KMS-11 (cell line): ENCODE measurements at regions not wholly inside any gene's neighbourhood (a gene's known extent, or its start where the extent isn't known, plus 50 kb on each side); places are given as distances from the start of the nearest gene placed in this dataset.

Experiments used
- H2AFZ ChIP-seq: fragments of 200-600 bp; sonication (generic); 2 replicates; pipeline ENCODE4 v1.6.1; 2016; ENCODE audit warnings: antibody characterized with exemption, mixed run types, low read depth
- H3K27ac ChIP-seq: fragments of 200-600 bp; sonication (generic); 2 replicates; pipeline ENCODE4 v1.6.1; 2016; ENCODE audit warnings: mild to moderate bottlenecking, mixed run types
- H3K27me3 ChIP-seq: fragments of 200-600 bp; sonication (generic); 2 replicates; pipeline ENCODE4 v1.6.1; 2017; ENCODE audit warnings: mild to moderate bottlenecking, low read depth, mixed run types, moderate library complexity; ENCODE audit not compliant: insufficient read depth
- H3K36me3 ChIP-seq: fragments of 200-600 bp; sonication (generic); 2 replicates; pipeline ENCODE4 v1.6.1; 2017; ENCODE audit warnings: mild to moderate bottlenecking, mixed run types; ENCODE audit not compliant: insufficient read depth
- H3K4me1 ChIP-seq: fragments of 200-600 bp; sonication (generic); 2 replicates; pipeline ENCODE4 v1.6.1; 2016; ENCODE audit warnings: mild to moderate bottlenecking, low read depth, mixed run types; ENCODE audit not compliant: poor library complexity, severe bottlenecking
- H3K4me2 ChIP-seq: fragments of 200-600 bp; sonication (generic); 2 replicates; pipeline ENCODE4 v1.7.0; 2016; ENCODE audit warnings: mild to moderate bottlenecking, mixed run types
- H3K4me3 ChIP-seq: fragments of 200-600 bp; sonication (generic); IDR thresholded peaks from 2 replicates; pipeline ENCODE4 v1.6.1; 2017; ENCODE audit warnings: low read depth, low read length, mixed read lengths; ENCODE audit not compliant: insufficient read depth
- H3K79me2 ChIP-seq: fragments of 200-600 bp; sonication (generic); 2 replicates; pipeline ENCODE4 v1.6.1; 2016; ENCODE audit warnings: low read depth, mixed run types; ENCODE audit not compliant: insufficient read depth
- H3K9ac ChIP-seq: fragments of 200-600 bp; sonication (generic); 2 replicates; pipeline ENCODE4 v1.6.1; 2016; ENCODE audit warnings: mild to moderate bottlenecking, mixed run types
- H4K20me1 ChIP-seq: fragments of 200-600 bp; sonication (generic); 2 replicates; pipeline ENCODE4 v1.6.1; 2016; ENCODE audit warnings: mild to moderate bottlenecking, mixed run types; ENCODE audit not compliant: insufficient read depth
- CTCF ChIP-seq: fragments of 200-600 bp; sonication (generic); conservative IDR thresholded peaks from 2 replicates; pipeline ENCODE4 v1.6.1; 2017; ENCODE audit warnings: low read depth, mild to moderate bottlenecking, antibody characterized with exemption, low read length, moderate library complexity, mixed read lengths

- no peak overlapping the region for H3K27ac ChIP-seq
- H3K27me3 ChIP-seq: no peaks in the 10 kb centered on the region
- no peak overlapping the region for H3K4me2 ChIP-seq
- TF ChIP-seq CTCF: no peak
- H3K36me3 ChIP-seq: no peaks in the 10 kb centered on the region
- H3K4me1 ChIP-seq: no peaks in the 10 kb centered on the region
- H3K79me2 ChIP-seq: no peaks in the 10 kb centered on the region
- H3K9ac ChIP-seq: no peak overlapping the region
- no peak overlapping the region for H2AFZ ChIP-seq
- H3K4me3 ChIP-seq: no peak overlapping the region
- no peaks in the 10 kb centered on the region for H4K20me1 ChIP-seq
Observed at GRCh38 chr4:18390655-18391353, 369.2 kb upstream of the LCORL start.

DNA sequence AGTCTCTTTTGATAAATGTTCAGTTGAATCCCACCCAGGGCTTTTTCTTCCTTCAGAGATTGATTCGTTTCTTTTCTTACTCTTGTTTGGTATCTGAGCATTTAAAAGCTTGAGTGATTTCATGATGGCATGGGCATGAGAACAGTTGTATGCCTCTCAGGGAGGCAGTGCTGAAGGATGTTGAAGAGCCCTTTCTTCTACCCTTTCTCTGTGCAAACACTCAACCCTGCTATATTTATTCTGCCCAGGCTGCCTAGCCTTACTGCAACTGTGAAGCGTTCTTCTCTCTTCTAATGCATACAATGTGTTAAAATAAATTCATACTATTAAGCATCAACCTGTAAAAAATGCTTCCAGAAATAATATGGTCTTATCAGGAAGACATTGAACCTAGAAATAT lies 367.6 kb upstream of the LCORL start:
- Histone ChIP-seq H3K4me3 (no peak overlapping the region), H3K4me2 (no peak overlapping the region), H3K36me3 (no peaks in the 10 kb centered on the region), H3K27ac (no peak overlapping the region), H3K79me2 (no peaks in the 10 kb centered on the region), H2AFZ (no peak overlapping the region), H3K4me1 (no peaks in the 10 kb centered on the region), H3K27me3 (no peaks in the 10 kb centered on the region), H3K9ac (no peak overlapping the region), H4K20me1 (no peaks in the 10 kb centered on the region)
- TF ChIP-seq CTCF: no peak

GRCh38 chr4:18388039-18388438 lies 366.5 kb upstream of the LCORL start:
- Histone ChIP-seq H3K9ac (no peak overlapping the region), H3K4me1 (no peaks in the 10 kb centered on the region), H4K20me1 (no peaks in the 10 kb centered on the region), H3K79me2 (no peaks in the 10 kb centered on the region), H3K36me3 (no peaks in the 10 kb centered on the region), H3K27ac (no peak overlapping the region), H3K4me2 (no peak overlapping the region), H2AFZ (no peak overlapping the region), H3K4me3 (no peak overlapping the region), H3K27me3 (no peaks in the 10 kb centered on the region)
- no peak for TF ChIP-seq CTCF

GRCh38 chr4:18381186-18381585 lies 359.6 kb upstream of the LCORL start:
- no peak overlapping the region for H3K27ac ChIP-seq
- H3K4me1 ChIP-seq: no peaks in the 10 kb centered on the region
- no peak overlapping the region for H3K9ac ChIP-seq
- H3K4me2 ChIP-seq: no peak overlapping the region
- no peaks in the 10 kb centered on the region for H3K36me3 ChIP-seq
- no peaks in the 10 kb centered on the region for H4K20me1 ChIP-seq
- no peaks in the 10 kb centered on the region for H3K27me3 ChIP-seq
- H2AFZ ChIP-seq: no peak overlapping the region
- TF ChIP-seq CTCF: no peak
- no peak overlapping the region for H3K4me3 ChIP-seq
- no peaks in the 10 kb centered on the region for H3K79me2 ChIP-seq
